ENCODE measurements at regions not wholly inside any gene's neighbourhood (a gene's known extent, or its start where the extent isn't known, plus 50 kb on each side); places are given as distances from the start of the nearest gene placed in this dataset.
A peak's percentile ranks its signal among the peaks of the same experiment; 100 is the strongest.

- in situ Hi-C loops (cut with MboI) = no loop called here
- BruUV-seq (replicated peaks) = no TSS peak
- H3K9me3 ChIP-seq (replicated peaks; ENCODE audit: control insufficient read depth, insufficient read depth, low read length) = no peaks in the 10 kb centered on the region; the same call in 2 of the 3 replicates
- DNase-seq (ENCODE audit: low read depth, low spot score) (no peak), ATAC-seq (peak; percentile 41; the same call in 2 of the 3 replicates), FAIRE-seq (no peak)
- no peaks in the 10 kb centered on the region for H4K20me1 ChIP-seq (ENCODE audit: control insufficient read depth, insufficient read depth)
- no peaks in the 10 kb centered on the region for H3K36me3 ChIP-seq (ENCODE audit: control insufficient read depth in 2 of 2, insufficient read depth in 2 of 2, low read length in 1 of 2)
- ChIA-PET RAD21 (ENCODE audit: unreplicated experiment) (no interaction called here), CTCF (interaction anchor here (1.9 kb wide), 1 partner anchor 27 kb away, joined by 5 read pairs; no protein-coding TSS in a partner anchor), POLR2A (no interaction called here), SMC1A (ENCODE audit: uncharacterized antibody, unreplicated experiment) (interaction anchor here (0.9 kb wide), 1 partner anchor 27 kb away, joined by 3 read pairs; no protein-coding TSS in a partner anchor)
- peaks cover 3% of the 10 kb centered on the region for H3K4me1 ChIP-seq (ENCODE audit: control insufficient read depth, insufficient read depth, low read length)
- intact Hi-C loops (cut with micrococcal nuclease; ENCODE audit: unreplicated experiment) = no loop called here
- no peak overlapping the region for H2AFZ ChIP-seq (ENCODE audit: control insufficient read depth, low read depth, low read length)
- 0 out of 2 replicates have a peak overlapping the region, but pooled peaks have one; percentile 2 for H3K4me2 ChIP-seq (ENCODE audit: control insufficient read depth, insufficient read depth)
- 11% methylated on average over 6 of the region's 6 CpGs for whole genome bisulfite sequencing (ENCODE audit: insufficient coverage, insufficient replicate concordance, low lambda C conversion rate, missing lambda C conversion rate)
- H3K9ac ChIP-seq (ENCODE audit: control insufficient read depth, insufficient read depth, low read length) = no peak overlapping the region
- no peak overlapping the region for H3K4me3 ChIP-seq
- no peaks in the 10 kb centered on the region; a peak in 1 of 4 replicates for H3K27me3 ChIP-seq (replicated peaks in 1 of 2; ENCODE audit: control insufficient read depth in 2 of 2, insufficient read depth in 2 of 2, low read length in 1 of 2)
- no peak overlapping the region for H3K27ac ChIP-seq (ENCODE audit: control insufficient read depth, insufficient read depth)
- H3K79me2 ChIP-seq (ENCODE audit: control insufficient read depth, insufficient read depth, low read length) = no peaks in the 10 kb centered on the region
- TF ChIP-seq MAX (IDR thresholded peaks at IDR 0.05; ENCODE audit: low read depth, low read length) (no peak), ZNF687 (IDR thresholded peaks at IDR 0.05) (no peak), PAX8 (IDR thresholded peaks at IDR 0.05) (no peak), PAX5 (IDR thresholded peaks at IDR 0.05; ENCODE audit: borderline replicate concordance, low read depth, low read length) (no peak), MLLT1 (IDR thresholded peaks at IDR 0.05) (no peak), RELB (IDR thresholded peaks at IDR 0.05; ENCODE audit: low read depth) (no peak), PML (IDR thresholded peaks at IDR 0.05; ENCODE audit: low read length) (no peak), JUNB (IDR thresholded peaks at IDR 0.05) (no peak), ATF3 (IDR thresholded peaks at IDR 0.05; ENCODE audit: borderline replicate concordance, extremely low read depth, low read depth, low read length) (no peak), NR2F1 (conservative IDR thresholded peaks at IDR 0.05) (no peak), SIN3A (IDR thresholded peaks at IDR 0.05; ENCODE audit: low read depth, low read length) (no peak), RELA (IDR thresholded peaks at IDR 0.05; ENCODE audit: borderline replicate concordance, partially characterized antibody) (no peak), CBX3 (IDR thresholded peaks at IDR 0.05; ENCODE audit: borderline replicate concordance, low read depth) (no peak), ZSCAN29 (IDR thresholded peaks at IDR 0.05) (no peak)
These were observed 50.2 kb upstream of the SIRPG start for GRCh38 chr20:1707588-1708449.

All from GM12878 (cell line).